Activated B cell treated with CpG ODN at 0.5 μM for 24 hours (primary cell): ENCODE measurements at regions not wholly inside any gene's neighbourhood (a gene's known extent, or its start where the extent isn't known, plus 50 kb on each side); places are given as distances from the start of the nearest gene placed in this dataset.

Source experiments
- ATAC-seq: fragments of 200-7000 bp; cut with Tn5 transposase; one replicate; pipeline ENCODE4 v1.10.0; 2021; ENCODE audit warnings: low read depth, mild to moderate bottlenecking, moderate library complexity
- CTCF ChIA-PET: fragments of 350-600 bp; sonication (Branson Sonifier 250); formaldehyde crosslinking; loops from one replicate; lab custom pipeline; 2021; ENCODE audit warnings: antibody characterized with exemption; lab: Charles Lee
- POLR2A ChIA-PET: fragments of 350-600 bp; sonication (Branson Sonifier 250); formaldehyde crosslinking; loops from one replicate; lab custom pipeline; 2021; ENCODE audit warnings: antibody characterized with exemption; lab: Charles Lee
- DNase-seq: peaks from one replicate; pipeline ENCODE4 v3.0.0; 2022
- H3K27ac Mint-ChIP-seq: one replicate; pipeline ENCODE4 v1.8.0; 2020; ENCODE audit warnings: mixed read lengths
- H3K27me3 Mint-ChIP-seq: one replicate; pipeline ENCODE4 v1.8.0; 2021; ENCODE audit warnings: mixed read lengths
- H3K36me3 Mint-ChIP-seq: one replicate; pipeline ENCODE4 v1.8.0; 2021; ENCODE audit warnings: low read depth, mixed read lengths
- H3K4me1 Mint-ChIP-seq: one replicate; pipeline ENCODE4 v1.8.0; 2021; ENCODE audit warnings: mixed read lengths
- H3K4me3 Mint-ChIP-seq: one replicate; pipeline ENCODE4 v1.8.0; 2020; ENCODE audit warnings: mild to moderate bottlenecking, mixed read lengths
- H3K9me3 Mint-ChIP-seq: one replicate; pipeline ENCODE4 v1.8.0; 2020; ENCODE audit warnings: mixed read lengths
- intact Hi-C: fragments of 100-400 bp; cut with micrococcal nuclease; formaldehyde crosslinking; loops from one replicate; pipeline ENCODE4 v1.15.1; 2024
- TF ChIP-seq, protein P1 (sequence below): fragments of 200-600 bp; IDR thresholded peaks from one replicate; pipeline ENCODE4 v1.8.0; 2022; ENCODE audit warnings: antibody characterized with exemption, mild to moderate bottlenecking

DNA sequence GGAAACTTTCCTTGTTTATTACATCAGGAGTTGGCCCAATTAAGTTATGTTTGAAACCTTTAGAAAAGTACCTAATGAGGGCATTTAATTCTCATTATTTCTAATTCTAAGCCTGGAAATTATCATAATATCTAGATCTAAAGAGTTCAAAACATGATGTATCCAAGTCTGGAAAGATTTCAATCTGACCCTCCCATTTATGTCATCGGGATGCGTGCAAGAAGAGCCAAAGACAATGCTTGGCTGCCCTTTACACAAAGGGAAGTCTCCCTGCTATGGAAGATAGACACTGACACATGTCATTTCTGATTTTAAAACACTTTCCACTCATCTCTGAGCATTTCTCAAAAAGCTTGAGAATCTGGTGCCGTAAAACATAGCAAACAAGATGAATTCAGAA is 222.4 kb downstream of the ANTXR2 start:
- H3K27ac Mint-ChIP-seq = no peak overlapping the region
- no peaks in the 10 kb centered on the region for H3K4me1 Mint-ChIP-seq
- no peaks in the 10 kb centered on the region for H3K9me3 Mint-ChIP-seq
- peaks cover 3% of the 10 kb centered on the region for H3K27me3 Mint-ChIP-seq
- no peak for DNase-seq
- no peak for ATAC-seq
- intact Hi-C loops = no loop called here
- TF ChIP-seq, protein P1, sequence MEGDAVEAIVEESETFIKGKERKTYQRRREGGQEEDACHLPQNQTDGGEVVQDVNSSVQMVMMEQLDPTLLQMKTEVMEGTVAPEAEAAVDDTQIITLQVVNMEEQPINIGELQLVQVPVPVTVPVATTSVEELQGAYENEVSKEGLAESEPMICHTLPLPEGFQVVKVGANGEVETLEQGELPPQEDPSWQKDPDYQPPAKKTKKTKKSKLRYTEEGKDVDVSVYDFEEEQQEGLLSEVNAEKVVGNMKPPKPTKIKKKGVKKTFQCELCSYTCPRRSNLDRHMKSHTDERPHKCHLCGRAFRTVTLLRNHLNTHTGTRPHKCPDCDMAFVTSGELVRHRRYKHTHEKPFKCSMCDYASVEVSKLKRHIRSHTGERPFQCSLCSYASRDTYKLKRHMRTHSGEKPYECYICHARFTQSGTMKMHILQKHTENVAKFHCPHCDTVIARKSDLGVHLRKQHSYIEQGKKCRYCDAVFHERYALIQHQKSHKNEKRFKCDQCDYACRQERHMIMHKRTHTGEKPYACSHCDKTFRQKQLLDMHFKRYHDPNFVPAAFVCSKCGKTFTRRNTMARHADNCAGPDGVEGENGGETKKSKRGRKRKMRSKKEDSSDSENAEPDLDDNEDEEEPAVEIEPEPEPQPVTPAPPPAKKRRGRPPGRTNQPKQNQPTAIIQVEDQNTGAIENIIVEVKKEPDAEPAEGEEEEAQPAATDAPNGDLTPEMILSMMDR = no peak
- POLR2A ChIA-PET = no interaction called here
- CTCF ChIA-PET = no interaction called here
- H3K4me3 Mint-ChIP-seq = no peak overlapping the region
- H3K36me3 Mint-ChIP-seq = no peaks in the 10 kb centered on the region

DNA sequence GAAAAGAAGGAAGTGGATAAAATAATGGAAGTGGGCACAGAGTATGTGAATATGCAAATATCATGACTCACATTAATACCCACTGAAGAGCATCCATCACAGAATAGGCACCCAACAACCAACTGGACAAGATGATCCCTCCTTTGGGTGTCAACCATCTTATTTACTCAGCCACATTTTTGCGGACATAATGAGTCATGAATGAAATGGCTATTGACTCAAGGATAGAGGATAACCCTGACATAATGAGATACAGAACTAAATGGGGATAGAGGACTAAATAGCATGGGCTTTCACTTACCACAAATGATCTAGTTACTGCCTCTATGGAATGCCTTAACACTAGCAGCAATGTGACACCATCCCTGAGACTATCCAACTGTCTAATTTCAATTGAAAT is 224.7 kb downstream of the ANTXR2 start:
- ChIA-PET POLR2A (no interaction called here), CTCF (no interaction called here)
- H3K36me3 Mint-ChIP-seq = no peaks in the 10 kb centered on the region
- H3K9me3 Mint-ChIP-seq = peaks cover 8% of the 10 kb centered on the region
- H3K4me3 Mint-ChIP-seq = no peak overlapping the region
- H3K27me3 Mint-ChIP-seq = peaks cover 3% of the 10 kb centered on the region
- DNase-seq (no peak), ATAC-seq (no peak)
- no peak overlapping the region for H3K27ac Mint-ChIP-seq
- intact Hi-C loops = no loop called here
- TF ChIP-seq, protein P1 = no peak
- no peaks in the 10 kb centered on the region for H3K4me1 Mint-ChIP-seq

DNA sequence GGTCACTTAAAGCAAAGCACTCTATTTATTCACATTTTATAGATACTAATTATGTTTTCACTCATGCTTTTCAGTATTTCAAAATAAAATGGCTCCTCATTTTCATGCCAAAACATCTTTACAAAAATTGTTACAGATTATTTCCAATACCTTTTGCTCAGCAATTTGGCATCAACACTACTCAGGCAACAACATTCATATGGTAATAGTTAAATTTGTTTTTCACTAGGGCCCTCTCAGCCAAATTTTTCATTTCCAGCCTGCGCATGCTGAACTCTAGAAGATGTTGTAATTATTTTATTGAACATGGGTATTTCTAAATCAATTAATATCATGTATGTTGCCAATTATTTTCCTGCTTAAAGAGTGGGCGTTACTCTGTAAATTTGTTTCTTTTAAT is 225.6 kb downstream of the ANTXR2 start:
- Mint-ChIP-seq H3K4me3 (no peak overlapping the region), H3K9me3 (peaks cover 9% of the 10 kb centered on the region), H3K27me3 (peaks cover 3% of the 10 kb centered on the region), H3K4me1 (no peaks in the 10 kb centered on the region), H3K36me3 (no peaks in the 10 kb centered on the region), H3K27ac (no peak overlapping the region)
- no peak for ATAC-seq
- CTCF ChIA-PET = no interaction called here
- DNase-seq = no peak
- intact Hi-C loops = no loop called here
- POLR2A ChIA-PET = no interaction called here
- TF ChIP-seq, protein P1 = no peak

DNA sequence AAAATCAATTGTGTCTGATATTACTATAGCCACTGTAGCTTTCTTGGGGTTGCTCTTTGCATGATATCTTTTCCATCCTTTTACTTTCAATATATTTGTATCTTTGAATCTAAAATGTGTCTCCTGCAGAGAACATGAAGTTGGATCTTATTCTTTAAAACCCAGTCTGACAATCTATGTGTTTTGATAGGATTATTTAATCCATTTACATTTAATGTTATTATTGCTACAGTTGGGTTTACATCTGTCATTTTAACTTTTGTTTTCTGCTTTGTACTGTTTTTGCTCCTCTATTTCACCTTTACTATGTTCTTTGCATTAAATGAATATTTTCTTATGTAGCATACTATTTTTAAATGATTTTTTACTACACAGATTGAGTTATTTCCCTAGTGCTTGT is 230.9 kb downstream of the ANTXR2 start:
- intact Hi-C loops = no loop called here
- Mint-ChIP-seq H3K36me3 (no peaks in the 10 kb centered on the region), H3K27ac (no peak overlapping the region), H3K9me3 (peaks cover 23% of the 10 kb centered on the region), H3K4me3 (no peak overlapping the region), H3K4me1 (no peaks in the 10 kb centered on the region), H3K27me3 (no peaks in the 10 kb centered on the region)
- DNase-seq (no peak), ATAC-seq (no peak)
- TF ChIP-seq, protein P1 = no peak
- ChIA-PET CTCF (no interaction called here), POLR2A (no interaction called here)

DNA sequence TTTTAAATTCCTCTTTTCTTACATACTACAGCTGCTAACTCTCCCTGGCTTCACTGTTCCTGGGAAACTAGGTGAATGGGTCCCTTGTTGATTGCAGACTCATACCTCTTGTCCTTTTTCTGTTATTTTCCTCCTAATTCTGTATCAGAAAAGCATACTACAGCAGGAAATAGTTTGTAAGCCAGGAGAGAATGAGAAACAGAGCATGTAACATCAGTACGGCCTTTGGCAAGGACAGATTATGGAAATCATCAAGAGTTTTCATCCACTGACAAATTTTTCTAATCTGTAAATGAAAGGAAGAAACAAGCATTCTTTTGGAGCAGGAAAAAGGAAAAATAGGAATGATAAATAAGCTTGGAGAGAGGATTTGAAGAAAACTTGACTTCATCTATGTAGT is 239.2 kb downstream of the ANTXR2 start:
- no peak for ATAC-seq
- Mint-ChIP-seq H3K36me3 (no peaks in the 10 kb centered on the region), H3K4me3 (no peak overlapping the region), H3K4me1 (no peaks in the 10 kb centered on the region), H3K27me3 (no peaks in the 10 kb centered on the region), H3K27ac (no peak overlapping the region), H3K9me3 (peaks cover 14% of the 10 kb centered on the region)
- POLR2A ChIA-PET = no interaction called here
- CTCF ChIA-PET = no interaction called here
- intact Hi-C loops = no loop called here
- TF ChIP-seq, protein P1 = no peak
- no peak for DNase-seq
